ENCODE measurements at regions not wholly inside any gene's neighbourhood (a gene's known extent, or its start where the extent isn't known, plus 50 kb on each side); places are given as distances from the start of the nearest gene placed in this dataset.

DNA sequence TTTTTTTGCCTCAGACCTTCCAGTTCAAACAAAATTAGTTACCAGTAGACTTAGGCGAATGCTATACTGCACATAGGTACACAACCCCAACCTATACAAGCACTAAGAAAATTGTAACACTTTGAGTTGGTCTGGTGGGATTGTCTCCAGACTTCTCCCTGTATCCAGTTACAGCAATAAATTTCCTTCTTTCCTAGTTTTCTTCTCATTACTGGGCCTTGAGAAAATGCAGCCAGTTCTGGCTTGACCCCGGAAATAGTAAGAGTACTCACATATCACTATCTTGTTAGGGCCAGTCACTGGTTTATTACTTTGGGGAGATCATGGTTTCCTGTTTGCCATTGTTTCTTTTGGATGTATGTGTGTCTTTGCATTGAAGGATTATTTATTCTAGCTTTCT, 868.4 kb downstream of the DIPK2A start:
- TF ChIP-seq POLR2A (IDR thresholded peaks at IDR 0.05) = no peak
- TF ChIP-seq, protein P1, sequence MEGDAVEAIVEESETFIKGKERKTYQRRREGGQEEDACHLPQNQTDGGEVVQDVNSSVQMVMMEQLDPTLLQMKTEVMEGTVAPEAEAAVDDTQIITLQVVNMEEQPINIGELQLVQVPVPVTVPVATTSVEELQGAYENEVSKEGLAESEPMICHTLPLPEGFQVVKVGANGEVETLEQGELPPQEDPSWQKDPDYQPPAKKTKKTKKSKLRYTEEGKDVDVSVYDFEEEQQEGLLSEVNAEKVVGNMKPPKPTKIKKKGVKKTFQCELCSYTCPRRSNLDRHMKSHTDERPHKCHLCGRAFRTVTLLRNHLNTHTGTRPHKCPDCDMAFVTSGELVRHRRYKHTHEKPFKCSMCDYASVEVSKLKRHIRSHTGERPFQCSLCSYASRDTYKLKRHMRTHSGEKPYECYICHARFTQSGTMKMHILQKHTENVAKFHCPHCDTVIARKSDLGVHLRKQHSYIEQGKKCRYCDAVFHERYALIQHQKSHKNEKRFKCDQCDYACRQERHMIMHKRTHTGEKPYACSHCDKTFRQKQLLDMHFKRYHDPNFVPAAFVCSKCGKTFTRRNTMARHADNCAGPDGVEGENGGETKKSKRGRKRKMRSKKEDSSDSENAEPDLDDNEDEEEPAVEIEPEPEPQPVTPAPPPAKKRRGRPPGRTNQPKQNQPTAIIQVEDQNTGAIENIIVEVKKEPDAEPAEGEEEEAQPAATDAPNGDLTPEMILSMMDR (IDR thresholded peaks at IDR 0.05) = no peak

Measured in lower leg skin (tissue), 3 donors.